Jurkat, Clone E6-1 (cell line): ENCODE measurements at regions not wholly inside any gene's neighbourhood (a gene's known extent, or its start where the extent isn't known, plus 50 kb on each side); places are given as distances from the start of the nearest gene placed in this dataset.

ENCODE experiments used
- DNase-seq: peaks from one replicate; pipeline ENCODE4 v3.0.0-alpha.2; 2011; ENCODE audit warnings: low read depth, low spot score
- H3K4me3 ChIP-seq: 2 replicates; pipeline ENCODE4 v1.5.1; 2011; ENCODE audit warnings: mild to moderate bottlenecking, low read length, control low read depth, moderate library complexity

- DNase-seq, result no peak
Measured at GRCh38 chrX:104316739-104317138, 62.0 kb upstream of the ESX1 start.

GRCh38 chrX:104315555-104315954, 60.8 kb upstream of the ESX1 start:
- no peak for DNase-seq
- no peak overlapping the region for H3K4me3 ChIP-seq

More at GRCh38 chrX:104316739-104317138, 62.0 kb upstream of the ESX1 start:
- no peak overlapping the region for H3K4me3 ChIP-seq

DNA sequence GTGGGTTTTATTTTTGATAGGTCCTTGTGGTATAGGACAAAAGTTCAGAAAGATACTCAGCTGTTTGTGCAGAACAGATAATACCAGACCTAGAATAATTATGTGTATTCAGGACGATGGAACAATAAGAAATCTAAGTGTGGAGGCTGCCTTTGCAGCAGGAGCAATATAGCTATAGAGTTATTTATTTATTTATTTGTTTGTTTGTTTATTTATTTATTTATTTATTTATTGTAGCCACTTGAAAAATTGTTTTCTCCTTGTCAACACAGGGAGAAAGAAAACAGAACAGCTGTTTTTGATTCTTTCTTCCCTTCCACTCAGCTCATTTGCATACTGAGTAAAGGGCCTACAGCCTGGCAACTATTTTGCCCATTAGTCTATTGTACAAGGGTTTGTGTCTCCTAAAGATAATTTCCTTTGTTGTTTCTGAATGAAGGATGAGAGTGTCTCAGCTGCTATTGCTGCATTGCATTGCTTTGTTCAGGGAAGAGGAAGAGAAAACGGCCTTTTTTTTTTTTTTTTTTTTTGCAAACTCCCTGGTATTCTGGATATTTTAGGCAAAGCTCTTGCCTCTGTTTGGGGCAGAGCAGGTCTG, 56.0 kb upstream of the ESX1 start:
- no peak overlapping the region for H3K4me3 ChIP-seq
- no peak for DNase-seq

DNA sequence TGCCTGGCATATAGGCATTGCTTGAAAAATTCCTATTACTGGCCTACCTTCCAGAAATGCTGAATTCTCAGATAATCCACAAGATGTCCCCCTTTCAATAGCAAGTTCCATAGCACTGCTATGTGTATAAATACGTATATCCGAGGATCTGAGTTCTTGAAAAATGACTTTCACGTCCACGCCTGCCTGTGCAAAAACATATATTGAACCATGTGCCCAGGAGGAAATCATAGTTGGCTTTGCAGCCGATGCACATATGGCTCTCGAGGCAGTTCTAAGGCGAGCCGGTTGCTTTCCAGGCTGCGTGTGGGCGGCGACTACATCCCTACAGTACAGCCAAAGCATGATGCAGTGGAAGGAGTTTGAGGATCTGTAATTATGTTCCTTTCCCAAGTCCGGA, 55.4 kb upstream of the ESX1 start:
- H3K4me3 ChIP-seq, result no peak overlapping the region
- no peak for DNase-seq

DNA sequence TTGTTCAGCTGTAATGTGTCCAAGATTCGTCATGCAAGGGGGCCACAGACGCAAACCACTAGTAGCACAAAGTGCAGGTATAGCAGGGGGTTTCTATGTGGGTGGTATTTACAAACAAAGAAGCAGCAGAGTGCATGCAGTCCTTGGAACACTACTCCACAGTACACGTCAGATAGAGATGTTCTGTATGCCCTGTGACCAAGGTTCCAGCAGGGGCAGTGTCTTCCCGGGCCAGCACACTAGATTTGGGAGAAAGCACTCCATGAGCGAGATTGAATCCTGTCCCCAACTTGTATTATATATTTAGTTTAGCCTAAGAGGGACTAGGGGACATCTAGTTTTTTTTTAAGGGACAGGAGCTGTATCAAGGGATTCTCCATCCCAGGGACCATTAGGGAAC, 54.4 kb upstream of the ESX1 start:
- DNase-seq, result no peak
- no peak overlapping the region for H3K4me3 ChIP-seq

DNA sequence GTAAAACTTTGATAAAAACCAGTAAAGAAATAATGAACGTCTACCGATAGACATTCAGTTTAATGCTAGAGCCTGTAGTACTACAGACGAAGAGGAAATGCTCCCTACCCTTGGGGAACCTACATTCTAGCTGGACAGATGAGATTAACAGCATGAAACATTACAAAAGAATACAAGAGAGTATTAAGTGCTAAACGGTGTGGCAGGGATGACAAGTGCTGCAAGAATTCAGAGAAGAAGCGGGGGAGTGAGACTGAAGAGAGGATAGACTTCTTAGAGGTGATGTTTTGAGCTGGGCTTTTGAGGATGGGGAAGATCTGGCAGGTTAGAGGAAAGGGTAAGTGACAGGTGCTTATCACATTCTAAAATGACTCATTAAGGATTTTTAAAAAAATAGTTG, 52.6 kb upstream of the ESX1 start:
- no peak for DNase-seq
- H3K4me3 ChIP-seq, result no peak overlapping the region

DNA sequence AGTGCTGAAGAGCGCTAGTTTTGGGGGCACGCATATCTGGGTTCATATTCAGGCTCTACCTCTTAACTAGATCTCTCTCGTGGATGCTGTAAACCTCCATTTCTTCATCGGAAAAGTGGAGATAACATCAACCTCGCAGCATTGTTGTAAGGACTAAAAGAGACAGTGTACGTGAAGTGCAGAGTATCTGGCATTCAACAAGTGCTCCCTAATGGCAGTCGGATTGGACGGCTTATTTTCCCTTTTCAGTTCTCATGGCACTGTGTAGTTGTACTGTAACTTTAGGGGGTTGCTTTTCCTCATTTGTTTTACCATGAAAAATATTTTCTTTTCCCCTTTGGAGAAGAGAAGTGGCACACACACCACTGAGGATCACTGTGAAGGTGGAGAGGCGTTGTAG, 51.4 kb upstream of the ESX1 start:
- H3K4me3 ChIP-seq, result no peak overlapping the region
- no peak for DNase-seq
